Eye (tissue), 1 donor: ENCODE measurements at regions not wholly inside any gene's neighbourhood (a gene's known extent, or its start where the extent isn't known, plus 50 kb on each side); places are given as distances from the start of the nearest gene placed in this dataset.

ENCODE experiments used
- DNase-seq: peaks from one replicate; pipeline ENCODE4 v3.0.0-alpha.2; 2015

DNA sequence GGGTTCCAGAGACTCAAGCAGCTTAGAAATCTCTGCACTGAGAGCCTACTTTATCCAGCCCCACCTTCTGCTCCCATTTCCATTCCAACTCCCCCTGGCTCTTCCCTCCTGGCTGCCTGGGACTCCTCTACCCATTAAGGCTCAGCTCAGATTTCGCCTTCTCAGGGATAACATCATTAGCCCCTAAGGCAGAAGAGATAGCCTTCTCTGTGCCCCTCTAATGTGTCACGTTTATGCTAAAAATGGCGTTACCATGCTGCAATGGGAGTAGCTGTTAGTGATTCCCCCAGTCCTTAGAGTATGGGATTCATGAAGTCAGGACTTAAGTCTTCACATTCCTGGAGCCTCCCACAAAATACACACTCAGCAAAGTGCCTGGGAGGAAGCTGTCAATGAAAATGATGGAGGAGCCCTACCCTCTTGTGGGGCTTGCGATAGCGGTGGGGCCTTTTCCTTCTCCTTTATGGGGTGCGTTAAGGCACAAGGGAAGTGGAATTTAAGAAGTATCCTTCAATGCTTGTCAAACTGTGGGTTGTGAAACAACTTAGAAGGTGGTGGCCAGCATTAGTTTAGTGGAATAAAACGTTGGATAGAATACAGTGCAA is 144.7 kb upstream of the COPS8 start:
- no peak for DNase-seq

- no peak for DNase-seq
Measured at GRCh38 chr2:236941551-236941950, 144.1 kb upstream of the COPS8 start.

- no peak for DNase-seq
Measured at GRCh38 chr2:236942554-236942953, 143.1 kb upstream of the COPS8 start.

DNA sequence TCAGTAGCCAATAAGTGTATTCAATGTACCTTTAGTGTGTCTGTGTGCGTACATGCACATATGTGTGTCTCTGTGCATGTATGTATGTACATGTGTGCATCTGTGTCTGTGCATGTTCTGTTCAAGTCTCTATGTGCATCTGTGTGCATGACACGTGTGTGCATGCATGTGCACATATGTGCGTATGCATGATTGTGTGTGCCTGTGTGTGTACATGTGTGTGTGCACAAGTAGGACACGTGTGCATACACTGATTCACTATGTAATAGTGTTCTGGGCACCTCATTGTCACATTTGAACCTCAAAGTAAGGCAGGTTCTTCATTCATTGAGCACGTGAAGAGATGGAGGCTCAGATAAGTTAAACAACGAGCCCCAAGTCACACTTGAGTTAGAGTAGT is 142.6 kb upstream of the COPS8 start:
- DNase-seq, result no peak

DNA sequence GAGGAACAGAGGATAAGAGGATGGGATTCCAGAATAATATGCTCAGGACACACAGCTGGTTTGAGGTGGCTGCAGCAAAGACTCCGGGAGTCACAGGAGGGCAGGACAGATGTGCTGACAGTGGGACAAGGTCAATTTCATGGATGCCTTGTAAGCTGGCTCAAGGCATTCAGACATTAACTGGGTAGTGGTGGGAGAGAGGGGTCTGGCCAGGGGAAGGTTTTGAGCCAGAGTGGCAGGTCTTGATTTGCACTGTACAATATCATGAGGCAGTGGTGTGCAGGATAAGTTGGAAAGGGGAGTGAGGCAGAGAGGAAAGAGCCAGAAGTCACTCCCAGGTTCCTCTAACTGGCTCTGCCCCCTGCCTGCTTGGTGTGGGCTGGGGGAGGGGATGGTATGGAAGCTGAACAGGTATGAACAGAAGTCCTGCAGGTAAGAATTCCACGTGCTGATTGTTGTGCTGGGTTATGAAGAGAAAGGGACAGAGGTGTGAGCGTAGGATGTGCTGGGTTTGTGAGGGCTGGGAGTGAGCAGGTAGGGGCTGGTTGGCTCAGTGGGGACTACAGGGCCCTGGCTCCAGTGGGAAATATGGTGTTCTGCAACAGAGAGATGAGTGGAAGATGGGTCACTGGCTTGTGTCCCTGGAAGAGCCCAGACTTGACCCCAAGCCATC is 141.7 kb upstream of the COPS8 start:
- DNase-seq, result no peak

- DNase-seq, result no peak
Measured at GRCh38 chr2:236944561-236944960, 141.1 kb upstream of the COPS8 start.

- DNase-seq, result no peak
Measured at GRCh38 chr2:236945431-236946016, 140.2 kb upstream of the COPS8 start.

- no peak for DNase-seq
Measured at GRCh38 chr2:236946871-236947270, 138.8 kb upstream of the COPS8 start.

GRCh38 chr2:236947294-236947693 is 138.4 kb upstream of the COPS8 start:
- DNase-seq, result no peak

DNA sequence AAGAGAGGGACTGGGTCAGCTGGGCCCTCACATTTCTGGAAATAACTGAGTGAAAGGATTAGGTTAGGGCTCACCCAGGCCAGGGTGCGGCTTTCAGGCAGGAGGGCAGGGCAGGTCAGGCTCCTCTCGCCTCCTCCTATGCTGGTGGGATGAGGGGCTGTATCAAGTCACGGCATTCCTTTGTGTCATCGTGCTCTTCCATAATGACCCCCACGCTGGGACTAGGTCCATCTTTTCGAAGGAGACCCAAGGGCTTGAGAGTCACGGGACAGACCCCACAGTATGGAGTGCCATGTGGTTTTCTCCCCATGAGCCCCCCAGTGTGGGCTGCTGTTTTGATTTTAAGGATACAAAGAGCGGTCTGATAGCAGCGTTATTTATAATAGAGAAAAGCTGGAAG is 137.8 kb upstream of the COPS8 start:
- no peak for DNase-seq

DNA sequence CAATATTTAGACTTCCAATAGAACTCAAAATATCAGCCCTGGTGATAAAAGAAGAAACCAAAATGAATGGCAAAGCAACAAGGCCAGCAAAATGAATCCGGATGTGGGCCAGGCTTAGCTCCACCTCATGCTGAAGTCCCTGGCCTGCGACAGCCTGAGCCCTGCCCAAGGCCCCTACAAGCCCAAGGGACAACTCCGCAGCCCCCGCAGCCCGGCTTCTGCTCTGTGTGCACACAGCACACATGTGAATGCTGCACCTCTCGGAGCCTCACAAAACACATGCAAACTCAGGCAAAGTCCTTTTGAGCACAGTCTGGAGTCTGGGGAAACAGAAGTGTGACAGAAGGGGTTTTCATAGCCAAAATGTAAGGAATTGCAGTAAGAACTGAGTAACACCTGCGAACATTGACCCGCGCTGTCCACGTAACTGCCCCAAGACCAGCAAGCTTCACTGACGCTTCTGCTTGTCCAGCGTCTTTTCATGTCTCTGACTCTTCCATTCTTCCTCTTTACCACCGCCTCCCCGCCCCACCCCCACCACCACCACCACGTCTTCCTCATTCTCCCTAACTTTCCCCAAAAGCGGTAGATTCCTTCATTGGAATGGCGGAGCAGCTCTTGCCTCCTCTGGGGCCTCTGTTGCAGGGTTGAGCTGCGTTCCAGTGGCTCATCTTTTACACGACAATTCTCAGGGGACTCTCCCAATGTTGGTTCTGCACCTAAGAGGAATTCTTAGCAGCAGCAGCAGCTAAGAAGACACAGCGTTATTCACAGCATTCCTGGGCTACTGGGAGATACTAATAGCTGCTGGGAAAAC is 136.4 kb upstream of the COPS8 start:
- DNase-seq, result no peak

DNA sequence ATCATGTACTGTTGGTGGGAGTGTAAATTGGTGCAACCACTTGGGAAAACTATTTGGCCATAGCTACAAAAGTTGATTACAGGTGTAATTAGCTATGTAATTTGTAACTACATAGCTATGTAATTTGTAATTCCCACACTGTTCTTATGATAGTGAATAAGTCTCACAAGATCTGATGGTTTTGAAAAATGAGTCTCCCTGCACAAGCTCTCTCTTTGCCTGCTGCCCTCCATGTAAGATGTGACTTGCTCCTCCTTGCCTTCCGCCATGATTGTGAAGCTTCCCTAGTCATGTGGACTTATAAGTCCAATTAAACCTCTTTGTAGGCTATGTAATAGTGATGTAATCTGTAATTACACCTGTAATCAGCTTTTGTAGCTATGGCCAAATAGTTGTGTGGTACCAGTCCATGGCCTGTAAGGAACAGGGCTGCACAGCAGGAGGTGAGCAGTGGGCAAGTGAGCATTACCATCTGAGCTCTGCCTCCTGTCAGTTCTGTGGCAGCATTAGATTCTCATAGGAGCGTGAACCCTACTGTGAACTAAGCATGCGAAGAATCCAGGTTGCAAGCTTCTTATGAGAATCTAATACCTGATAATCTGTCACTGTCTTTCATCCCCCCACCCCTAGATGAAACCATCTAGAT is 133.7 kb upstream of the COPS8 start:
- no peak for DNase-seq

DNA sequence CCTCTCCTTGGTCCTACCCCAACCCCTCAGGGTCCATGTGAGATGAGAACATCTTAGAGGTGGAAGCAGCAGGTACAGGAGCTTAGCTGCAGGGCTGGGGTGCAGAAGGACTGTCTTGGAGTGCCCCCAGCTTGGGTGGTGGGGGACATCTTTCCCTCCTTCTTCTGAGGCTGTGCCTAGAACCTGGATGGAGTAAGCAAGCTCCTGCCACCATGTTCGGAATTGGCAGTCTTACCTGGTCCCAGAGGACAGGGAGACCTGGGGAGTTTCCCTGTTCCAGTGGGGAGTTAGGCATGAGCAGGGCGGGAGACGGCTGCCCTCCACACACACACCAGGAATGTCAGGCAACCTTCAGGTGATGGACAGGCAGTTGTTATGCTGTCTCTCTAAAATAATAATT is 131.0 kb upstream of the COPS8 start:
- no peak for DNase-seq

- peak; percentile 39 for DNase-seq
Measured at GRCh38 chr2:236955521-236956030, 130.1 kb upstream of the COPS8 start.

GRCh38 chr2:236956031-236956618 is 129.6 kb upstream of the COPS8 start:
- DNase-seq, result no peak

DNA sequence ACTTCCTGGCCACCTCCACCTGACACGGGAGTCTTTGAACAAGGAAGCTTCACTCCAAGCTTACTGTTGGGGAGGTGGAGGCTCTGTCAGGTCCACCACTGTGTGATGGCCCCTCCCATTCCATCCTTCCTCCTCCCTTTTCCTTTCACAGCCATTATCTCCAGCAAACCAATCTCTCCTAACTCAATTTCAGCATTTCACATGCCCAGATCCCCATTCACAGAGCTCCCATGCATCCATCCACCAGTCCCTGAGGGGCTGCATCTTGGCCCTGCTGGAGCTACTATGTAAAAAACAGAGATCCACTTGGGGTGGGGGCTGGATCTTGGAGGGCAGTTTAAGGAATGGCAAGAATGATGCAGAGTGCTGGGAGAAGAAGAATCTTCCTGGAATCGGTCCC is 129.0 kb upstream of the COPS8 start:
- no peak for DNase-seq

- DNase-seq, result no peak
Measured at GRCh38 chr2:236959036-236959435, 126.7 kb upstream of the COPS8 start.

- no peak for DNase-seq
Measured at GRCh38 chr2:236959876-236960275, 125.8 kb upstream of the COPS8 start.

DNA sequence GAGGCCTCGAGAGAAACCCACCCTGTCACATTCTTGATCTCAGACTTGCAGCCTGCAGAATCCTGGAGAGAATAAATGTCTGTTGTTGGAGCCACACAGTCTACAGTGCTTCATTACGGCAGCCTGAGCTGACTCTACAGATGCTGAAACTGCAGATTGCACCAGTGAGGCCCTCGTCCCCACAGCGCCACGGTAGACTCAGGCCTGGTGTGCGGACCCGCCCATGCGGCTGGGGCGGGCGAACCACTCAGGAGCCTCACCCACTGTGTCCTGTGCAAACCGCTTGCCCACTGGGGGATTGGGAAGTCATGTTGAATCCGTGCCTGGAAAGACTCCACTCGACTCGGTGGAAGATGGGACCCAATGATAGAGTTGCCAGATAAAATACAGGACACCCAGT is 125.2 kb upstream of the COPS8 start:
- DNase-seq, result no peak

DNA sequence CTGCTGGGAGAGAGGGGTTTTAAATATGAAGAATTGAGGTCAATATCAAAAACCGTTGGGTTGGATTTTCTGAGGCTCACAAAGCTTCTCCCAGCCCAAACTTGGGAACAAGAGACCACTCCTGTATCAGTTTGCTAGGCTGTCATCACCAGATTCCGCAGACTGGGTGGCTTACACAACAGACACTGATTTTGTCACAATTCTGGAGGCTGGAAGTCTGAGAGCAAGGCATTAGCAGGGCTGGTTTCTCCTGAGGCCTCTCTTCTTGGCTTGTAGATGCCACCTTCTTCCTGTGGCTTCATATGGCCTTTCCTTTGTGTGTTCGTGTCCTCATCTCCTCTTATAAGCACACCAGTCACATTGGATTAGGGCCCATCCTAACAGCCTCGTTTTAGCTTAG is 122.9 kb upstream of the COPS8 start:
- no peak for DNase-seq

GRCh38 chr2:236963631-236964182 is 122.0 kb upstream of the COPS8 start:
- no peak for DNase-seq

DNA sequence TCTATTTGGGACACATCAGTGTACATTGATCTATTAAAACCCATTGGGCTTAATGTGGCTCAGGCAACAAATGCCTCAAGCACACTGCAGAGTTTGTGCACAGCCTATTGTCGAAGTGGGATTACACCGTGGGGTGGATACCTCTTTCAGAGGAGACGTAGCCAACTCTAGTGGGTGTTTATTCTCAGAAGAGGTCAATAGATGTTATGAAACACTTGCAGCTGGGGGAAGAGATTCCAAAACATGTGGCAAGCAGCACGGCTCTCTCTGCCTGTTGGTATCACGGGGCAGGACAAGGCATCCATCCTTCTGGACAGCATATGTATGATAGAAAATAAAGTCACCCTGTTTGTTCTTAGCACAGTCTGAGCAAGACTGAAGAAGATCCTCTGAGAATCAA is 121.4 kb upstream of the COPS8 start:
- no peak for DNase-seq
